Keratinocyte (primary cell): ENCODE measurements at regions not wholly inside any gene's neighbourhood (a gene's known extent, or its start where the extent isn't known, plus 50 kb on each side); places are given as distances from the start of the nearest gene placed in this dataset.

Experiments
- DNase-seq: peaks from one replicate; pipeline ENCODE4 v3.0.0-alpha.2; 2011; ENCODE audit warnings: low read depth, missing footprints, low spot score
- FAIRE-seq: peaks from 2 replicates; lab custom pipeline; 2011; peaks lifted over from hg19 to GRCh38; lab: Jason Lieb, UNC
- H2AFZ ChIP-seq: 2 replicates; pipeline ENCODE4 v1.6.0; 2012; ENCODE audit warnings: low read length, control low read depth, inconsistent platforms; ENCODE audit not compliant: control insufficient read depth
- H3K27ac ChIP-seq: 2 replicates; pipeline ENCODE4 v1.5.1; 2011; ENCODE audit warnings: low read length; ENCODE audit not compliant: control insufficient read depth, insufficient read depth
- H3K27me3 ChIP-seq: 3 replicates; pipeline ENCODE4 v1.6.0; 2011; ENCODE audit warnings: low read length; ENCODE audit not compliant: control insufficient read depth, insufficient read depth; ENCODE audit errors: extremely low read depth
- H3K36me3 ChIP-seq, 2 experiments: 2 replicates in 1 of 2; 3 replicates in 1 of 2; pipeline ENCODE4 v1.5.1; 2011; ENCODE audit warnings: low read length in 2 of 2, mild to moderate bottlenecking in 1 of 2; ENCODE audit not compliant: control insufficient read depth in 2 of 2, insufficient read depth in 2 of 2; ENCODE audit errors: extremely low read depth in 1 of 2
- H3K4me1 ChIP-seq: 3 replicates; pipeline ENCODE4 v1.5.1; 2011; ENCODE audit warnings: low read length; ENCODE audit not compliant: control insufficient read depth, insufficient read depth; ENCODE audit errors: extremely low read depth
- H3K4me2 ChIP-seq: 3 replicates; pipeline ENCODE4 v1.6.0; 2011; ENCODE audit warnings: low read depth, low read length; ENCODE audit not compliant: control insufficient read depth, insufficient read depth; ENCODE audit errors: extremely low read depth
- H3K4me3 ChIP-seq, 3 experiments: fragments of 200-600 bp in 1 of 3; sonication (generic) in 1 of 3; 2 replicates in 2 of 3; 3 replicates in 1 of 3; pipeline ENCODE4 v1.5.1; 2011 to 2016; ENCODE audit warnings: low read length in 3 of 3, mild to moderate bottlenecking in 3 of 3, control low read depth in 2 of 3, inconsistent platforms in 1 of 3, low read depth in 1 of 3, mixed read lengths in 1 of 3, mixed run types in 1 of 3, moderate library complexity in 1 of 3; ENCODE audit not compliant: control insufficient read depth in 2 of 3, insufficient read depth in 2 of 3; ENCODE audit errors: extremely low read depth in 1 of 3
- H3K79me2 ChIP-seq: 2 replicates; pipeline ENCODE4 v1.6.0; 2012; ENCODE audit warnings: low read length; ENCODE audit not compliant: control insufficient read depth, insufficient read depth
- H3K9ac ChIP-seq: 3 replicates; pipeline ENCODE4 v1.6.0; 2011; ENCODE audit warnings: low read length; ENCODE audit not compliant: control insufficient read depth, insufficient read depth; ENCODE audit errors: extremely low read depth
- H3K9me1 ChIP-seq: 3 replicates; pipeline ENCODE4 v1.6.0; 2011; ENCODE audit warnings: low read length; ENCODE audit not compliant: control insufficient read depth, insufficient read depth; ENCODE audit errors: extremely low read depth
- H3K9me3 ChIP-seq: 2 replicates; pipeline ENCODE4 v1.5.1; 2012; ENCODE audit warnings: low read depth, low read length; ENCODE audit not compliant: control insufficient read depth
- H4K20me1 ChIP-seq: 3 replicates; pipeline ENCODE4 v1.6.0; 2011; ENCODE audit warnings: low read length; ENCODE audit not compliant: control insufficient read depth, insufficient read depth; ENCODE audit errors: extremely low read depth
- CTCF ChIP-seq, 3 experiments: IDR thresholded peaks in 1 of 3; conservative IDR thresholded peaks in 1 of 3; optimal IDR thresholded peaks in 1 of 3; 2 replicates in 2 of 3; 3 replicates in 1 of 3; pipeline versions ENCODE3 to v1.5.1; 2011; ENCODE audit warnings: low read length in 3 of 3, mild to moderate bottlenecking in 3 of 3, moderate library complexity in 2 of 3, control low read depth in 1 of 3, inconsistent platforms in 1 of 3; ENCODE audit not compliant: insufficient read depth in 2 of 3; ENCODE audit errors: extremely low read depth in 1 of 3
- EZH2 ChIP-seq: IDR thresholded peaks from one replicate; pipeline ENCODE4 v1.6.1; 2012; ENCODE audit warnings: inconsistent platforms, mild to moderate bottlenecking, low read length, moderate library complexity
- dilution Hi-C: fragments of 300-500 bp; cut with MboI; formaldehyde crosslinking; loops from one replicate; pipeline ENCODE4 v1.7.0; 2020; ENCODE audit warnings: low sequenced_read_pairs; ENCODE audit not compliant: extremely low pct_ligation_motif_present

- H3K27ac ChIP-seq = no peak overlapping the region
- no peak for FAIRE-seq
- no peak overlapping the region for H3K4me2 ChIP-seq
- H3K9ac ChIP-seq = no peak overlapping the region
- H4K20me1 ChIP-seq = no peaks in the 10 kb centered on the region
- H3K4me1 ChIP-seq = no peaks in the 10 kb centered on the region
- dilution Hi-C loops = no loop called here
- H2AFZ ChIP-seq = no peak overlapping the region
- H3K9me1 ChIP-seq = no peaks in the 10 kb centered on the region
- H3K4me3 ChIP-seq = no peak overlapping the region
- H3K9me3 ChIP-seq = no peaks in the 10 kb centered on the region
- DNase-seq = no peak
- H3K27me3 ChIP-seq = no peaks in the 10 kb centered on the region
- H3K36me3 ChIP-seq = no peaks in the 10 kb centered on the region
- H3K79me2 ChIP-seq = no peaks in the 10 kb centered on the region
- TF ChIP-seq EZH2 (no peak), CTCF (optimal IDR thresholded peaks at IDR 0.05 in 1 of 3, IDR thresholded peaks at IDR 0.05 in 1 of 3, conservative IDR thresholded peaks at IDR 0.05 in 1 of 3; ENCODE audit: extremely low read depth in 1 of 3, insufficient read depth in 2 of 3, low read length in 3 of 3) (no peak)
Observed at GRCh38 chr6:27766405-27766804, 145.8 kb downstream of the OR2B2 start.

- no peak for FAIRE-seq
- H3K36me3 ChIP-seq = no peaks in the 10 kb centered on the region
- no peaks in the 10 kb centered on the region for H4K20me1 ChIP-seq
- H3K79me2 ChIP-seq = no peaks in the 10 kb centered on the region
- TF ChIP-seq EZH2 (no peak), CTCF (optimal IDR thresholded peaks at IDR 0.05 in 1 of 3, IDR thresholded peaks at IDR 0.05 in 1 of 3, conservative IDR thresholded peaks at IDR 0.05 in 1 of 3; ENCODE audit: extremely low read depth in 1 of 3, insufficient read depth in 2 of 3, low read length in 3 of 3) (no peak)
- no peak overlapping the region for H3K4me2 ChIP-seq
- H3K9me3 ChIP-seq = no peaks in the 10 kb centered on the region
- H2AFZ ChIP-seq = no peak overlapping the region
- no peak for DNase-seq
- H3K27me3 ChIP-seq = no peaks in the 10 kb centered on the region
- no peaks in the 10 kb centered on the region for H3K9me1 ChIP-seq
- dilution Hi-C loops = no loop called here
- H3K27ac ChIP-seq = no peak overlapping the region
- no peak overlapping the region for H3K9ac ChIP-seq
- no peak overlapping the region for H3K4me3 ChIP-seq
- H3K4me1 ChIP-seq = peaks cover under 1% of the 10 kb centered on the region
Observed at GRCh38 chr6:27765028-27765590, 147.1 kb downstream of the OR2B2 start.
